ENCODE measurements at regions not wholly inside any gene's neighbourhood (a gene's known extent, or its start where the extent isn't known, plus 50 kb on each side); places are given as distances from the start of the nearest gene placed in this dataset.
"Not testable (repeated sequence)": the region's sequence is repeated elsewhere in the genome, so short reads cannot be mapped to it uniquely, and the experiment has no call there.

DNA sequence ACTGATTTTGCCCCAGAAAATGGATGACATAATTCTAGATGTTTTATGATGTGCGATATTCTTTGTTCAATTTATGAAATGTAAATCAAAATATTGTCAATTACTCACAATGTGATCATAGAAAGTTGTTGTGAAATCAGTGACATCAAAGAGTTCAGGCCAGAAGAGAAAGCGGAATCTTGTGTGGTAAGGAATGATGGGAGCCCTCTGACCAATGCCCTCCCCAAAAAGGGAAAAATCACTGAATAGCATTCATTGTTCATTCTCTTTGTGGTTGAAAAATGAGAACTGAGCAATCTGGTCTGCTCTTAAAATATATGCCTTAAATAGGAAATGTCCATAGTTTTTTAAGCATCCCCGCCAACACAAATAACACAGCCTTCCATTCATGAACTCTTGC lies 247.1 kb upstream of the GRIK2 start:
- WGBS, 2 donors = 77 to 83% methylated on average over 3 of the region's 3 CpGs
- DNase-seq (ENCODE audit: low spot score in 2 of 2) = no peak
- intact Hi-C loops (cut with DNase I; ENCODE audit: low total_unique reads) = no loop called here
- TF ChIP-seq POLR2A (IDR thresholded peaks at IDR 0.05) = no peak
- TF ChIP-seq, protein P1, sequence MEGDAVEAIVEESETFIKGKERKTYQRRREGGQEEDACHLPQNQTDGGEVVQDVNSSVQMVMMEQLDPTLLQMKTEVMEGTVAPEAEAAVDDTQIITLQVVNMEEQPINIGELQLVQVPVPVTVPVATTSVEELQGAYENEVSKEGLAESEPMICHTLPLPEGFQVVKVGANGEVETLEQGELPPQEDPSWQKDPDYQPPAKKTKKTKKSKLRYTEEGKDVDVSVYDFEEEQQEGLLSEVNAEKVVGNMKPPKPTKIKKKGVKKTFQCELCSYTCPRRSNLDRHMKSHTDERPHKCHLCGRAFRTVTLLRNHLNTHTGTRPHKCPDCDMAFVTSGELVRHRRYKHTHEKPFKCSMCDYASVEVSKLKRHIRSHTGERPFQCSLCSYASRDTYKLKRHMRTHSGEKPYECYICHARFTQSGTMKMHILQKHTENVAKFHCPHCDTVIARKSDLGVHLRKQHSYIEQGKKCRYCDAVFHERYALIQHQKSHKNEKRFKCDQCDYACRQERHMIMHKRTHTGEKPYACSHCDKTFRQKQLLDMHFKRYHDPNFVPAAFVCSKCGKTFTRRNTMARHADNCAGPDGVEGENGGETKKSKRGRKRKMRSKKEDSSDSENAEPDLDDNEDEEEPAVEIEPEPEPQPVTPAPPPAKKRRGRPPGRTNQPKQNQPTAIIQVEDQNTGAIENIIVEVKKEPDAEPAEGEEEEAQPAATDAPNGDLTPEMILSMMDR (IDR thresholded peaks at IDR 0.05) = no peak
- no peak overlapping the region for H3K4me3 ChIP-seq (ENCODE audit: low read depth, poor library complexity, severe bottlenecking)

DNA sequence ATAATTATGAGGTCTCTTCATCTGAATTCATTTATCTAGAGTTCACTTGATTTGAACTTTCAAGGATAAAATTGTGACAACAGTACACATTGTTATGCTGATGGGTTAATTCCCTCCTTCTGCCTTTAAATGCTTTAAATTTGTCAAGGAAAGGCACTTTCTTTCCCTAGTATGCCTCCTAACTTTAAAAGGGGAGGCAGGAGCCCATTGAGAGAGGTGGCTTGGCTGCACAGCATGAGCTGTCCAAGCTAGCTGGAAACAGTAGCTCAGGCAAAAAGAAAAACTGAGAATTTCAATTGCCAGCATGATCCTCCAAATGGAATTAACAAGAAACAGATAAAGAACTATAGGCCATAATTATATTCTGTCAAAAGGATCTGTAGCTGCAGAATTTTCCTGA lies 243.3 kb upstream of the GRIK2 start:
- TF ChIP-seq, protein P1 (IDR thresholded peaks at IDR 0.05) = no peak
- TF ChIP-seq POLR2A (IDR thresholded peaks at IDR 0.05) = no peak
- intact Hi-C loops (cut with DNase I; ENCODE audit: low total_unique reads) = no loop called here
- H3K4me3 ChIP-seq (ENCODE audit: low read depth, poor library complexity, severe bottlenecking) = no peak overlapping the region
- no peak for DNase-seq (ENCODE audit: low spot score in 2 of 2)

GRCh38 chr6:101157638-101158037 lies 235.9 kb upstream of the GRIK2 start:
- WGBS, 2 donors = 88 to 90% methylated on average over 11 of the region's 11 CpGs
- intact Hi-C loops (cut with DNase I; ENCODE audit: low total_unique reads); DNase-seq (ENCODE audit: low spot score in 2 of 2); H3K4me3 ChIP-seq (ENCODE audit: low read depth, poor library complexity, severe bottlenecking): not testable (repeated sequence)

GRCh38 chr6:101163611-101164010 lies 229.9 kb upstream of the GRIK2 start:
- WGBS, 2 donors = 47 to 49% methylated on average over 3 of the region's 3 CpGs
- H3K4me3 ChIP-seq (ENCODE audit: low read depth, poor library complexity, severe bottlenecking) = no peak overlapping the region
- no peak for DNase-seq (ENCODE audit: low spot score in 2 of 2)
- TF ChIP-seq, protein P1 (IDR thresholded peaks at IDR 0.05) = no peak
- no peak for TF ChIP-seq POLR2A (IDR thresholded peaks at IDR 0.05)
- intact Hi-C loops (cut with DNase I; ENCODE audit: low total_unique reads) = no loop called here

DNA sequence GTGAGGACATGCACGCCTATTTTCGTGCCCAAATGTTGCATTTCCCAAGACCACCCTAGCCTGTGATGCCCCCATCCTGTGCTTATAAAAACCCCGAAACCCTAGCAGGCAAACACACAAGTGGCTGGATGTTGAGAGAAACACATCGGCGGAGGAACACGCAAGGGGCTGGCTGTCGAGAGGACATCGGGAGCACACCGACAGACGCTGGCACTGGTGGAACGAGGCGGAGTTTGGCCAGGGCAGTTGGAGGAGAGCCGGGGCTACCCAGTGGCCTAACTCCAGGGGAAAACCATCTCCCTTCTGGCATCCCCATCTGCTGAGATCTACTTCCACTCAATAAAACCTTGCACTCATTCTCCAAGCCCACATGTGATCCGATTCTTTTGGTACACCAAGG lies 225.9 kb upstream of the GRIK2 start:
- TF ChIP-seq POLR2A (IDR thresholded peaks at IDR 0.05) = no peak
- TF ChIP-seq, protein P1 (IDR thresholded peaks at IDR 0.05) = no peak
- WGBS, 2 donors = 93% methylated on average over 14 of the region's 14 CpGs
- intact Hi-C loops (cut with DNase I; ENCODE audit: low total_unique reads) = no loop called here
- no peak for DNase-seq (ENCODE audit: low spot score in 2 of 2)
- no peak overlapping the region for H3K4me3 ChIP-seq (ENCODE audit: low read depth, poor library complexity, severe bottlenecking)

DNA sequence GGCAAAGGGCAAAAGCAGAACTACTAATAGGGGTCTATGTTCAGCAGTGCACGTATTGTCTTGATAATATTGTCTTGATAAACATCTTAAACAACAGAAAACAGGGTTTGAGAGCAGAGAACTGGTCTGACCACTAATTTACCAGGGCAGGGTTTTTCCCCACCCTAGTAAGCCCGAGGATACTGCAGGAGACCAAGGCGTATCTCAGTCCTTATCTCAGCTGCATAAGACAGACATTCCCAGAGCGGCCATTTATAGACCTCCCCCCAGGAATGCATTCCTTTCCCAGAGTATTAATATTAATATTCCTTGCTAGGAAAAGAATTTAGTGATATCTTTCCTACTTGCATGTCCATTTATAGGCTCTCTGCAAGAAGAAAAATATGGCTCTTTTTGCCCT lies 222.5 kb upstream of the GRIK2 start:
- 86 to 87% methylated on average over 4 of the region's 4 CpGs for WGBS, 2 donors
- H3K4me3 ChIP-seq (ENCODE audit: low read depth, poor library complexity, severe bottlenecking); DNase-seq (ENCODE audit: low spot score in 2 of 2); intact Hi-C loops (cut with DNase I; ENCODE audit: low total_unique reads): not testable (repeated sequence)

GRCh38 chr6:101178748-101179147 lies 214.8 kb upstream of the GRIK2 start:
- TF ChIP-seq POLR2A (IDR thresholded peaks at IDR 0.05) = no peak
- intact Hi-C loops (cut with DNase I; ENCODE audit: low total_unique reads) = no loop called here
- H3K4me3 ChIP-seq (ENCODE audit: low read depth, poor library complexity, severe bottlenecking) = no peak overlapping the region
- no peak for DNase-seq (ENCODE audit: low spot score in 2 of 2)

- no peak for TF ChIP-seq POLR2A (IDR thresholded peaks at IDR 0.05)
- TF ChIP-seq, protein P1 (IDR thresholded peaks at IDR 0.05) = no peak
- WGBS, 2 donors = 74 to 77% methylated on average over 6 of the region's 6 CpGs
- no peak overlapping the region for H3K4me3 ChIP-seq (ENCODE audit: low read depth, poor library complexity, severe bottlenecking)
- no peak for DNase-seq (ENCODE audit: low spot score in 2 of 2)
- intact Hi-C loops (cut with DNase I; ENCODE audit: low total_unique reads) = no loop called here
Measured at GRCh38 chr6:101181006-101181405, 212.5 kb upstream of the GRIK2 start.

DNA sequence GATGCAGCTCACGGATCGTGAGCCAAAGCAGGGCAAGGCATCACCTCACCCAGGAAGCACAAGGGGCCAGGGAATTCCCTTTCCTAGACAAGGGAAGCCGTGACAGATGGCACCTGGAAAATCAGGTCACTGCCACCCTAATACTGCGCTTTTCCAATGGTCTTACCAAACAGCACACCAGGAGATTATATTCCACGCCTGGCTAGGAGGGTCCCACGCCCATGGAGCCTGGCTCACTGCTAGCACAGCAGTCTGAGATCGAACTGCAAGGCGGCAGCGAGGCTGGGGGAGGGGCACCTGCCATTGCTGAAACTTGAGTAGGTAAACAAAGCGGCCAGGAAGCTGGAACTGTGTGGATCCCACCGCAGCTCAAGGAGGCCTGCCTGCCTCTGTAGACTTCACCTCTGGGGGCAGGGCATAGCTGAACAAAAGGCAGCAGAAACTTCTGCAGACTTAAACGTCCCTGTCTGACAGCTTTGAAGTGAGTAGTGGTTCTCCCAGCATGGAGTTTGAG lies 205.2 kb upstream of the GRIK2 start:
- H3K4me3 ChIP-seq (ENCODE audit: low read depth, poor library complexity, severe bottlenecking); DNase-seq (ENCODE audit: low spot score in 2 of 2); intact Hi-C loops (cut with DNase I; ENCODE audit: low total_unique reads): not testable (repeated sequence)
- 83 to 92% methylated on average over 12 of the region's 12 CpGs for WGBS, 2 donors

Measured in lower leg skin (tissue), 4 donors.